ENCODE measurements at regions not wholly inside any gene's neighbourhood (a gene's known extent, or its start where the extent isn't known, plus 50 kb on each side); places are given as distances from the start of the nearest gene placed in this dataset.
A peak's percentile ranks its signal among the peaks of the same experiment; 100 is the strongest.

- no peak overlapping the region for H3K4me2 ChIP-seq
- H3K27ac ChIP-seq: no peak overlapping the region
- no peaks in the 10 kb centered on the region for H3K9me3 ChIP-seq (ENCODE audit: low read depth)
- H3K9ac ChIP-seq: no peak overlapping the region
- Mint-ChIP-seq H3K36me3 (no peaks in the 10 kb centered on the region), H3K9me3 (no peaks in the 10 kb centered on the region), H3K4me1 (peaks cover 42% of the 10 kb centered on the region), H3K4me3 (no peak overlapping the region), H3K27me3 (ENCODE audit: insufficient read depth, low read depth) (peaks cover 9% of the 10 kb centered on the region), H3K27ac (no peak overlapping the region)
- no peak overlapping the region for H2AFZ ChIP-seq (replicated peaks)
- H3K36me3 ChIP-seq: no peaks in the 10 kb centered on the region
- no peak for DNase-seq (ENCODE audit: low spot score)
- no peaks in the 10 kb centered on the region for H3K79me2 ChIP-seq (ENCODE audit: low read depth)
- H4K20me1 ChIP-seq (ENCODE audit: low read depth): no peaks in the 10 kb centered on the region
- no peaks in the 10 kb centered on the region for H3F3A ChIP-seq (ENCODE audit: low read depth)
- TF ChIP-seq, protein P1, sequence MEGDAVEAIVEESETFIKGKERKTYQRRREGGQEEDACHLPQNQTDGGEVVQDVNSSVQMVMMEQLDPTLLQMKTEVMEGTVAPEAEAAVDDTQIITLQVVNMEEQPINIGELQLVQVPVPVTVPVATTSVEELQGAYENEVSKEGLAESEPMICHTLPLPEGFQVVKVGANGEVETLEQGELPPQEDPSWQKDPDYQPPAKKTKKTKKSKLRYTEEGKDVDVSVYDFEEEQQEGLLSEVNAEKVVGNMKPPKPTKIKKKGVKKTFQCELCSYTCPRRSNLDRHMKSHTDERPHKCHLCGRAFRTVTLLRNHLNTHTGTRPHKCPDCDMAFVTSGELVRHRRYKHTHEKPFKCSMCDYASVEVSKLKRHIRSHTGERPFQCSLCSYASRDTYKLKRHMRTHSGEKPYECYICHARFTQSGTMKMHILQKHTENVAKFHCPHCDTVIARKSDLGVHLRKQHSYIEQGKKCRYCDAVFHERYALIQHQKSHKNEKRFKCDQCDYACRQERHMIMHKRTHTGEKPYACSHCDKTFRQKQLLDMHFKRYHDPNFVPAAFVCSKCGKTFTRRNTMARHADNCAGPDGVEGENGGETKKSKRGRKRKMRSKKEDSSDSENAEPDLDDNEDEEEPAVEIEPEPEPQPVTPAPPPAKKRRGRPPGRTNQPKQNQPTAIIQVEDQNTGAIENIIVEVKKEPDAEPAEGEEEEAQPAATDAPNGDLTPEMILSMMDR (IDR thresholded peaks at IDR 0.05): no peak
- TF ChIP-seq EZH2phosphoT487 (IDR thresholded peaks at IDR 0.05) (no peak), EZH2 (IDR thresholded peaks at IDR 0.05) (no peak)
- H3K27me3 ChIP-seq: no peaks in the 10 kb centered on the region
- no peaks in the 10 kb centered on the region for H3K4me1 ChIP-seq
- H3K4me3 ChIP-seq: no peak overlapping the region
These were observed 152.4 kb downstream of the TDRD15 start for GRCh38 chr2:21276163-21276562.

- no peaks in the 10 kb centered on the region for H3K9me3 ChIP-seq (ENCODE audit: low read depth)
- H3K79me2 ChIP-seq (ENCODE audit: low read depth): no peaks in the 10 kb centered on the region
- no peaks in the 10 kb centered on the region for H3K4me1 ChIP-seq
- H3K4me3 Mint-ChIP-seq: no peak overlapping the region
- H3K9me3 Mint-ChIP-seq: no peaks in the 10 kb centered on the region
- H3K27me3 Mint-ChIP-seq (ENCODE audit: insufficient read depth, low read depth): peaks cover 8% of the 10 kb centered on the region
- no peak overlapping the region for H3K9ac ChIP-seq
- no peak overlapping the region for H2AFZ ChIP-seq (replicated peaks)
- H3K4me2 ChIP-seq: no peak overlapping the region
- DNase-seq (ENCODE audit: low spot score): no peak
- no peaks in the 10 kb centered on the region for H3K27me3 ChIP-seq
- H4K20me1 ChIP-seq (ENCODE audit: low read depth): no peaks in the 10 kb centered on the region
- H3K27ac Mint-ChIP-seq: no peak overlapping the region
- peaks cover 44% of the 10 kb centered on the region for H3K4me1 Mint-ChIP-seq
- H3K4me3 ChIP-seq: no peak overlapping the region
- H3K27ac ChIP-seq: no peak overlapping the region
- no peak for TF ChIP-seq EZH2 (IDR thresholded peaks at IDR 0.05)
- no peak for TF ChIP-seq EZH2phosphoT487 (IDR thresholded peaks at IDR 0.05)
- TF ChIP-seq, protein P1 (IDR thresholded peaks at IDR 0.05): no peak
- H3K36me3 Mint-ChIP-seq: no peaks in the 10 kb centered on the region
- H3F3A ChIP-seq (ENCODE audit: low read depth): no peaks in the 10 kb centered on the region
- H3K36me3 ChIP-seq: no peaks in the 10 kb centered on the region
These were observed 153.6 kb downstream of the TDRD15 start for GRCh38 chr2:21277068-21278056.

GRCh38 chr2:21279525-21279924 lies 155.8 kb downstream of the TDRD15 start:
- no peak overlapping the region for H3K27ac ChIP-seq
- no peak for DNase-seq (ENCODE audit: low spot score)
- H3K4me1 Mint-ChIP-seq: peaks cover 50% of the 10 kb centered on the region

More at GRCh38 chr2:21279525-21279924, 155.8 kb downstream of the TDRD15 start:
- Histone ChIP-seq H3K36me3 (no peaks in the 10 kb centered on the region), H3K9me3 (ENCODE audit: low read depth) (no peaks in the 10 kb centered on the region), H3K4me1 (no peaks in the 10 kb centered on the region), H3K4me3 (no peak overlapping the region), H4K20me1 (ENCODE audit: low read depth) (no peaks in the 10 kb centered on the region), H3K4me2 (no peak overlapping the region), H3K79me2 (ENCODE audit: low read depth) (no peaks in the 10 kb centered on the region), H2AFZ (replicated peaks) (no peak overlapping the region), H3K9ac (no peak overlapping the region), H3K27me3 (no peaks in the 10 kb centered on the region), H3F3A (ENCODE audit: low read depth) (no peaks in the 10 kb centered on the region)
- H3K27ac Mint-ChIP-seq: peak overlapping the region; percentile 85
- peak overlapping the region; percentile 27 for H3K4me3 Mint-ChIP-seq
- TF ChIP-seq EZH2phosphoT487 (IDR thresholded peaks at IDR 0.05) (no peak), EZH2 (IDR thresholded peaks at IDR 0.05) (no peak)
- TF ChIP-seq, protein P1 (IDR thresholded peaks at IDR 0.05): no peak
- no peaks in the 10 kb centered on the region for H3K36me3 Mint-ChIP-seq
- peaks cover 6% of the 10 kb centered on the region for H3K27me3 Mint-ChIP-seq (ENCODE audit: insufficient read depth, low read depth)
- H3K9me3 Mint-ChIP-seq: no peaks in the 10 kb centered on the region
